Stimulated activated CD8-positive, alpha-beta memory T cell treated with anti-CD3 and anti-CD28 coated beads, Interleukin-4, amount 100 ng/mL, for 24 hours (primary cell): ENCODE measurements at regions not wholly inside any gene's neighbourhood (a gene's known extent, or its start where the extent isn't known, plus 50 kb on each side); places are given as distances from the start of the nearest gene placed in this dataset.

ENCODE experiments used
- DNase-seq: peaks from one replicate; pipeline ENCODE4 v3.0.0-alpha.2; 2020; ENCODE audit warnings: low read depth

DNA sequence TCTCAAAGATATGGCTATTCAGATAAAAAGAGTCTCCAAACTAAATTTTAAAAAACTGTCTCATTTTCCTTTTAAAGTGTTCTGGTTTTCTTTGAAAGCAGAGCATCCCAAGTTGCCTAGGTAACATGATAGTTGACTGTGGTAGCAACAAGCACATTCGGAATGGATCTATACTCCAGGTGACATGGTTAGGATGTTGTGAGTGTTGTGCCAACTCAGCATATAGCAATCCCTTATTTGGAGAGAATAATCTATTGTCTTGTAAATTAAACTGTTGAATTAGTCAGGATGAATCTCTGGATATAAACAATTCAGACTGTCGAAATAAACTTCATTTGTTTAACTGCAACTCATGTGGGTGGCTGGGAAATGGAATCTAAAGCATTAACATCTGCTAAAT lies 418.6 kb downstream of the TUSC7 start:
- DNase-seq: no peak

DNA sequence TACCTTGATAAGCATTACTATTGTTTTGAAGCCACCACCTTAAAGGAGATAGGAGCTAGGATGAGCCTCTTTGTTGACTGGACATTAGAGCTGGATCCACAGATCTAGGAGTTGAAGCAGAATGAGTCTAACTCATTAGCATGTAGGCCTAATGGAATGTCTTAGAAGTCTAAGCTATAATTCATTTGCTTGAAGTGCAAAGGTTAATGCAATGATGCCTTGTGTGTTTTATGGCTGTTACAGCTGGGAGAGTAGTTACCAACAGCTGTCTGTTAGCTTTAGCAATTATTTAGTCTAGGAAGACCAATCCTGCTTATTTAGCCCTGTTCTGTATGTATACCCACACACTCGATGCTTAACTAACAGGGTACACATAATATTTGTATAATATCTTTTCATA lies 419.3 kb downstream of the TUSC7 start:
- no peak for DNase-seq

DNA sequence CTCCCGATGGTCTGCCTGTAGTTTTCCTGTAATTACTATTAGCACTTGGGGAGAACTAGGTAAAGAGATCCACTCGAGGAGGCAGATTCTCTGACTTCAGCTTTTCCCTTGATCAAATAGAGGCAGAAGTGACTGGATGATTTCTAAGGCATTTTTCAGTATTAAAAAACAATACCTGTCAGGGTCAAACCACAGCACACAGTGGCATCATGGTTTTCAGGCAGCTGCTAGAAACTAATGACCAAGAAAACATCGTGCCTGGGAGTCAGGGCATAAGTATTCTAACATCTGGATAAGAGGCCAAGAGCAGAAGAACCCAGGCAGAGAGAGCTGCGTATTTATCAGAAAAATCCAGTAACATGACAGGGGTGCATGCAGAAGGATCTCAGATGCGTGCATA lies 419.9 kb downstream of the TUSC7 start:
- no peak for DNase-seq

DNA sequence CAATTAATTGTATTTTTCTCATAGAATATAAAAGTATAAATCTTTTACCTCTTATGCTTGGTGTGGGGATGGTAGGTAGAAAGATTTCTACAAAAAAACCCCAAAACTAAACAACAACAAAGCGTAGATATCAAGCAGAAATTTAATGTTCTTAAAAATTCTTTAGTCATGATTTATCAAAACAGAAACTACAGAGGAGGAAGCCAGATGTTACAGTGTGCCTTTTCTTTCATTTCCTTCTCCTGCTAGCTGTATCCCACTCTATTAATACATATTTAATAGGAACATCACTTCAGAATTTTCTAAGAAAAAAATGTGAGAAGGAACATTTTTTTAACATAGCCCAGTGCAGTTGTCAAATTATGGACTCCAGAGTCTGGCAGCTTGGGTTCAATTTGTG lies 420.6 kb downstream of the TUSC7 start:
- DNase-seq: no peak

DNA sequence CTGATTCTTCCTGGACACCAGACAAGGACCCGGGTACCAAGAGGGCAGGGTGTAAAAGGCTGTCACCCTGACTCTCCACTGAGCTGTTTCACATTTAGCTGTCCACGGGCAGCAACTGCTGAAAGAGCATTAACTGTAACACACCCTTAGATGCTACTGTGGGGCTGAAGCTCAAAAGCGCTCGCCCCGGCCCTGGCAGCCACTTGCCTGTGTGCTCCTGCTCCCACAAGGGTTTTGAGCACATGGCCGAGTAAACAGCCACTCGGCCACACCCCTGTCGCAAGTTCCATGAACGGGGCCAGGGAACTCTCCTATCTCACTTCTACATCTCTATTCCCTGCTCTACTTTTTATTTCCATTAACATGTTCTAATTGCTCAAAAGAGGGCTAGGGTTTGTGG lies 421.7 kb downstream of the TUSC7 start:
- no peak for DNase-seq

DNA sequence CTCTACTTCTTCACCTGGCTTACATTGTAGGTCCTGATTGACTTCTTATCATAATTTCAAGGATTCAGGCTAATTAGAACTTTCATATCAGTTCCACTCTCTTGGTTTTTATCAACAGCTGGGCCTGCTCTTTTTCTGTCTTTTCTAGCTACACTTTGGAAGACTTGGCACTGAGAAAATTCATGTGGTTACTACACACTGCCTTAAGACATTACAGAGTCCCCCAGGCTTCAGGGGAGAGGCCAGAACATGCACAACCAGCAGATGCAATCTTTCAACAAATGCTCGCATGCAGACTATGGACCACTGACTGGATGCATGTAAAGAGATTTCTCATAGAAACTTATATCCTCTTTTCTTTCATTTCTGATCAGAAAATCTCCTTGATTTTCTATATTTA lies 423.5 kb downstream of the TUSC7 start:
- no peak for DNase-seq

DNA sequence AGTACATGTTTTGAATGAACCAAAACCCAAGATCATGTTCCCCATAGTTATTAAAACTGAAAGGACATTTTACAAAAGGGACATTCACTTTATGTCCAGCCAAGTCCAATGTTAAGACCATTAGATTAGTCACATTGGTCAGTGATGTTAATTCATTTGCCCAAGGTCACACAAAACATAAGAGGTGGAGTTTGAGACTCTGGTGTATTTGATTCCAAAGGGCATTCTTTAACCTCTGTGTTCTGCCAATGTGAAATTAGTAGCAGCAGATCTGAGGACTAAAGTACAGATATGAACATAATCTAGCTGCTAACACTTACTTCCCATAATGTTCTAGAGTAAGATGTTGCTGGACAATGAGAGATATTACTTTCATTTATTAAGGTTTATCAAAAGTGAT lies 425.6 kb downstream of the TUSC7 start:
- DNase-seq: no peak

DNA sequence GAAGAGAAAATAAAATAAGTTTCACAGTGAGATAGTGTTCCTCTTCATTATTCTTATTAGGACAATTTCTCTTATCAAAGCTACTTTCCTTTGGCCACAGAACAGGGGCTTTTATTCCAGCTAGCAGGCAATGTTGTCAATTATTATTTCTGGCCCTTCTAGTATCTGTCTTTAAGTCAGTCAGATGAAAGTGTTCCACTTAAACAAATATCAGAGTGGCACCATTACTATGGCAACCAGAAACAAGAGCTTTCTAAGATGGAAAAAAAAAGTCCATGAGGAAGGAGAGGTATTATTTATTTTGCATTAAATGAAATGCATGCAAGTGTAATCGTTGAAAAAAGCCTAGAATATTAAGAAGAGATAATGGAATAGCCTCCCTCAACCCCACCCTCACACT lies 426.4 kb downstream of the TUSC7 start:
- no peak for DNase-seq

DNA sequence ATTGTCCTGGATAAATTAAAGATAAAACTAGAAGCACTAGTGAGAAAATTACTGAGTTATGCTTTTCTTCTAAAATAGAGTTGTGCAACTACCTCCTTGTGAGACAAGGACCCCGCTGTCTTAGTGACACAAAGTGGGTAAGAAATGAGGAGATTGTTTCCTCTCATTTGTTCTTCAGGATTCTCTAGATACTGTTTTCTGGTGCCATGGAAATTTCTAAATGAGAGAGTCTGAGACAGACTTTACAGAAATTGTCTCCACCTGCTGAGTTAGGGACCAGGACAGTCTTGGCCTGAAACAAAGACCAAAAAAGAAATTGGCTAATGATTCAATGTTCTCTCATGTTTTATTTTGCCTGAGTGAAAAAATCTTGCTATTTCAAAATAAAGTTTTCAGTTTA lies 427.5 kb downstream of the TUSC7 start:
- no peak for DNase-seq

DNA sequence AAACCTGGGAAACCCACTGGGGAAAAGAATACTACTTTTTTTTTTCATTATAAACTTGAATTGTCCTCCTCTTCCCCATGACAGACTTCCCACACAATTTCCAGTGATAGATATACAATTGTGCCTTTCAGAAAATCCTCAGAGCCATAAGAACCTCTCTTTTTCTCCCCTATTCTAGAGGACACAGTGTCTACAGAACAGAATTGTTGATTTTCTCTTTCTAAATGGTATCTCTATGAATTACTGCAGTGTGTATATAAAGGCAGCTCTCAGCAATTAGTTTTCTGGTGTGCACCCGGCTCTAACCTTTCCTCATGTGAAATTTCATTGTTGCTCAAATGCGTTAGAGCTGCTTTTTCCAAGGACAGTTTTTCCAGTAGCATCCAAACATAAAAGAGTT lies 430.1 kb downstream of the TUSC7 start:
- DNase-seq: no peak

DNA sequence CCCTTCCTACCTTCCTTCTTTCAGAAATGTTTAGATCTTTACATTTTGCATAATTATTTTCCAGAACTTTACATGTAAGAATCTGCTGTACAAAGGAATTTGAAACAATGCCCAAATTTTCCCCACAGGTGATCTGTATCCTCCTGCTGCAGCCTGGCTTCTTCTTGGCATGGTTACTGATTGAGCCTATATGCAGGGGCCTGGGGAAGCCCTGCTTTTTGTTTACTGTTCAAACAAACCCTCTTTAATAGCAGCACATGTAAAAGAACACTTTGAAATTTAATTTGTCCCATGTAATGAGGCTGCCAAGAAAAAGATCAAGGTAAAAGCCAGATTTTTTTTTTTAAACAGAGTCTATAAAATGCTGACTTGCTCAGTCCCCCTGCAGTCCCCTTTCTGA lies 432.2 kb downstream of the TUSC7 start:
- DNase-seq: no peak

DNA sequence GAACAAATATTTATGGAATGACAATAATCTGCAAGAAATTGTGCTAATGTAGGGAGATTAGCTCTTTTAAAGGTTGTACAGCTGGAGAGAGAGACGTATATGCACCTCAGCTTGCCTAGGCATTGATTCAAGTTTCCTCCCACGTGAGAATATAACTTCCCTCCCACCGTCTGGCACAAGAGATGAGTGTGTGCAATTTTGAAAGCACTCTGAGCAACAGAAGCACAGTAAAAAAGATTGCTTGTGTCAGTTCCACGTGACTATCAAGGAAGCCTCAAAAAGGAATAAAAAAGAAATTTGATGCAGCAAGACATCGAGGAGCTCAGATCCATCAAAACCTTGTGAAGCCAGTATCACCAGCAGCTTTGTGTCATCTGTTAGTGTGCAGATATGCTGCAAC lies 435.3 kb downstream of the TUSC7 start:
- no peak for DNase-seq

DNA sequence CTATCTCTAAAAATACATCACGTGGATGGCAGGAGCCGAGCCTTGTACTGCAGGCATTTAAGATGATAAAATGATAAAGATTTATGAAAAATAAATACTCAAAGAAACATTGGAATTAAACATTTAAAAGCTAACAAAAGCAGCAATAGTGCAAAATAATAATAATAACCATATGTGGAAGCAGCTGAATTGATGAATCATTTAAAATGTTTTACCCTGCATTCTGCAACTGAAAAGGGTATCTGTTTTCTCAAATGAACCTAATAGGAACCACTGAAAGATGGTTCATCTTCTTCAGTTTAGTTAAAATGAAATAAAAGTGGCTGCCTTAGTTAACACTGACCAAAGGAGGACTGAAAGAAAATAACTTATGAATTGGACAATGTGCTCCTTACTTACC lies 436.1 kb downstream of the TUSC7 start:
- no peak for DNase-seq

DNA sequence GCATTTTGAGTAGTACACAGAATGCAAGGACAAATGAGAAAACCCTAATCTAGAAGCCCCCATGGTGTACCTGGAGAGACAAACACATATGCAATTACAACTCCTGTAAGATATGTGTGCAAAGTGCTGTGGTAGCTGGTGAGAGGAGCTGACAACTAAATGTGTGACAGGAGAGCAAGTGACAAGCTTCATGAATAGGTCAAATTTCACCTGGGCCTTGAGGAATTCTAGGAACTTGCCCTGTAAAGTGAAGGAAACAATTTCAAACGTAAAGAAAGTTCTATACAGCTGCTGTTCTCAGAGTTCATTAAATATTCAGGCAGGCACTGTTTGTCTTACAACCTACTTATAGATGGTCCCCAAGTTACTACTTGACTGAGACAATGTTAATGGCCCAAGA lies 437.0 kb downstream of the TUSC7 start:
- no peak for DNase-seq

DNA sequence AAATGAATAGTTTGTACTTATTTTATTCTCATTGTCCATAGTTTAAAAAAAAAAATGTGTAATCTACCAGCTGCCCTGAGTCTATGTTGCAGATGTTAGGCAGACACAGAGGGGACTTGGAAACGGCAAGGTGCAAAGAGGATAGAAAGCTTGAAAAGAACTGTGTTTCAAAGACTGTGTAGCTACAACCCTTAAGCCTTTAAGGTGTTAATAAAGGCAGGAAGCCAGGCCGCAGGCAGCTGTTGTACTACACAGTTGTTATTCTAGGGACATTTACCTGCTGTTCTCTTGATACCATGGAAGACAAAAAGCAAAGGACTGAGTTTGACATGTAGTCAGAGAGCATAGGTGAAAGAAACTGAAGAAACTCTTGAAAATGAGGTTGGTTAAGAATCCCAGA lies 440.0 kb downstream of the TUSC7 start:
- no peak for DNase-seq

DNA sequence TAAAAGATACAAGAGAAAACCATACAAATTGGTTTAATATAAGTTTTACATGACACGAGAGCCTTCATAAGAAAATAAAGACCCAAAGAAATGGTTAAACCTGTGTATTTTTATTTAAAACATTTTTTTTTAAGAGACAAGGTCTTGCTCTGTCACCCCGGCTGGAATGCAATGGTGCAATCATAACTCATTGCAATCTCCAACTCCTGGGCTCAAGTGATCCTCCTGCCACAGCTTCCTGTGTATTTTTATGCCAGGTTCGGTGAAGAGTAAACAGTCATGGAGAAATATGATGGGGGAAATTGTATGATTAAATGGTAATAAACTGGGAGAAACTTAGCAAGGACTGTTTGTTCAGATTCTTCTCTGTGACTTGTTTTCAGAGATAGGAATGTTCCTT lies 441.0 kb downstream of the TUSC7 start:
- no peak for DNase-seq

DNA sequence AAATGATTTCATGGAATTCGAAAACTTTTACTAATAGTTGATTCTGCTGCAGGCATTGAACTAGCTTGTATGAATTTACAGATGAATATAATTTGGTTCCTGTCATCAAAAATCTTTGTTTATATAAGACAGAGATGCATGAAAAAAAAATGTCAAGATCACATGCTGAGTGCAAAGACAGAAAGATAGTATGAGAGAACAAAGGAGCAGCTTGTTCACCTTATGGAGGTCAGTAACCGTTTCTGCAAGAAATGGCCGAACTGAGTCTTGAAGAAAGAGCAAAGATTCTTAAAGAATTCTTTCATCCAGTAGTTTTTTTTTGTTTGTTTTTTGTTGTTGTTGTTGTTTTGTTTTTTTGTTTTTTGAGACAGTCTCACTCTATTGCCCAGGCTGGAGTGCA lies 450.6 kb downstream of the TUSC7 start:
- DNase-seq: no peak

DNA sequence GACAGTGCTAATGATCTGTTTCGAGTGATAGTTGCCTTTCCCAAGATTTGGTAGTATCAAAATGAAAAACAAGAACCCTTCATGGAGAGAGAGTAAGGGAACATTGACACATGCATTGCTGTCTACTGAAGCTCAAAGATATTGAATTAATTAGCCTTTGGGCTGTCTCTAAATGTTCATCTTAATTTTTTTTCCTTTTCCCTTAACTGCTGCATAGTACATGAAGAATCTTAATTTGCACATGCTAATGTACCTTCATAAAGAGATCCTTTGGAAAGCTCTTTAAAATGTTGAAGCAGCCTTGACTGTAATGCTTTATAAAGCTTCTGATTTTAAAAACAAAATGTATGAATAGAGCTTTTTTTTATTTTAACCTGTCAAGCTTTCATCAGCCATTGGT lies 452.2 kb downstream of the TUSC7 start:
- DNase-seq: no peak

DNA sequence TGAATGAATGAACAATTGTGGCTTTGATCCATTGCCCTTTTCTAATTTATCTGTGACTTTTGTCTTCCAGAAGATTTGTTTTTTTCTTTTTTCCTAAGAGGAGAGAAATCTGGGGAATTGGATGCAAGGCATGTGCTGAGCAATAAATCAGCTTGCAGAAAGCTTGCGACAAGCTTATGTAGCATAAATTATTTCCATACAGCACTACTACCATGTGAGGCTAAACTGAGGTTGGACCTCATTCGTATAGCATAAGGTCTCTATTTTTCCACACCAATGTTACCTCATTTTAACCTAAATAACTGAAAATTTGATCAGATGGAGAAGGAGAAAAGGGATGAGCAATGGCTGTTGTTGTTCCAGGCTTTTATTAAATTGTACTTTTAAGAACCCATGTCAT lies 455.6 kb downstream of the TUSC7 start:
- no peak for DNase-seq

DNA sequence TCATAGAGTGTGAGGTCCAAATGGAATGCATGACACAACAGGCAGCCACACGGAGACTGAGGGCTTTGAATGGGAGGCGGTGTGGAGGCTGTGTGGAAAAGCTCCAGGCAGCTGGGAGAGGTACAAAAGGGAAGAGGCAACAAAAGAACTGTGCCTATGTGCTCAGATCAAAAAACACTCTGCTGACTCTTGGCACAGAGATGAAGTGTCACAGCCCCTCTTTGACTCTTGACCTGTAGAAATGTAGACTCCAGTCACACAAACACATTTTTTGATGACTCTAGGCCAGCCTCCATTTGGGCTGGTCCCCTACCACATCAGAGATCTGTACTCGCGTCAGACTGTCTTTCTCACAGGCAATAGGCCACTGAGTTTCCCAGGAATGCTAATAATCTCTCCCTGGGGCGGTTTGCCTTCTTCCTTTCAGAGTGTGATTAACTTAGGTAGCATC lies 456.0 kb downstream of the TUSC7 start:
- DNase-seq: no peak

DNA sequence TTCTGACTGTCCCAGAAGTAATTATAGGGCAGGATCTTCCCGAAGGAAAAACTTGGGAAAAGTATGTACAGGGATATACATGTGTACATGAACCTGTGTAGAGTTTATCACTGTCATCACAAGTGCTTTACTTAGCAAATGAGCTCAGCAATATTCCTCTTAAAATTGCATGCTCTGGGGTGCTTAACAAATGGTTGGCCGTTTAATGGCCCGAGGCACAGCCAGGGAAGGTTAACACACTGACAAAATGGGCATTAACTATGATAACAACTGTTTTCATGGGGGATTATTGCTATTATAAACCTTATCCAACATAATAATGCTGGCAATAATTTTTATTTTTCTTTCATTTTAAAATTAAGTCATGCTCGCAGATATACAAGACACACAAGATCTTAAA lies 459.3 kb downstream of the TUSC7 start:
- no peak for DNase-seq

DNA sequence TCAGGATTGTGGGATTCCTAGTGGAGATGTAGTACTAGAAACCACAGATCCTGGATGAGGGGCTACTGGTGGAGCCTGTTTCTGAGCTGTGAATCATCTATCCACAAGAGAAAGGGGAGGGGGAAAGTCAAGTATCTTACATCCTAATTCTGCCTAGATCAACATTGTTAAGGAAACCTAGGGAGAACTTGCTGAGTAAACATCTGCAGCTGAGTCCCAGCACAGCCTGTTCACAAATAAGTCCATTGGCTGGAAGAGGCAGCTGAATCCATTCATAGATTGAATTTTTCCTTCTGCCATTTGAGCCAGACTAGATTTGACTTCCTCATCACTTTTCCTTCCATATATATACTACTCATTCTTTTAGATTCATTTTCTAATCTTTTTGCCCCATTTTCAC lies 460.5 kb downstream of the TUSC7 start:
- DNase-seq: no peak

DNA sequence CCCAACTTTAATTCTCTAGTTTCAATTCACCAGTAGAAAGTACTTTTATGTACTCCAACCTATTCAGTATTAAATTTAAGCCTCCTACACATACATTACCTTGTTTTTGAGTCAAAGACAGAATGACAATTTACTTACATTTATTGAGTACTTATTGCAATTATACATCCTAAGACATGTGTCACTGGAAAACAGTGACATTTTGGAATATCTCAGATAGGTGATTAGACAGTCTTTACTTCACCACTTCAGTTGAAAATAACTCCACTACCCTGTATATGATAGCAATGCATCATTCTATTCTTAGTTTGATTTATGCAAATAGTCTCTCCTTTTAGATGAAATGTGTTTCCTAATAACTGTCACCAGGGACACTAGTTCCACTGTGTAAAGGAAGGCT lies 461.5 kb downstream of the TUSC7 start:
- no peak for DNase-seq

DNA sequence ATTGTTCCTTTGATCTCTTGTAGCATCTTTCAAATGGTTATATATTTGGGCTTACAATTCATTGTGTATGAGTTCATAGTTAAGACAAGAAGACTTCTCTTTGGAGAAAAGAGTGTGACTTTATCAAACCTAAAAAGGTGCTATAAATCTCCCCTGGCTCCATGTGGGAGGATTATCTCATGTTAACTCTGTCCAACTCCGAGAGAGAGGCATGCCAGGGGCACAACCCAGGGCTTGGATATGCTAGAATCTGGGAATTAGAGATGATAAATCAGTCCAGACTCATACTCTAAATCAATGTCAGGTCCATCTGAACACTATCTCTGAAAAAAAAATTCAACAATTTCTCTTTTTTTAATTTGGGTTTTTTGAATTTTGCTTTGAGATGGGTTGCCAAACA lies 462.8 kb downstream of the TUSC7 start:
- no peak for DNase-seq

DNA sequence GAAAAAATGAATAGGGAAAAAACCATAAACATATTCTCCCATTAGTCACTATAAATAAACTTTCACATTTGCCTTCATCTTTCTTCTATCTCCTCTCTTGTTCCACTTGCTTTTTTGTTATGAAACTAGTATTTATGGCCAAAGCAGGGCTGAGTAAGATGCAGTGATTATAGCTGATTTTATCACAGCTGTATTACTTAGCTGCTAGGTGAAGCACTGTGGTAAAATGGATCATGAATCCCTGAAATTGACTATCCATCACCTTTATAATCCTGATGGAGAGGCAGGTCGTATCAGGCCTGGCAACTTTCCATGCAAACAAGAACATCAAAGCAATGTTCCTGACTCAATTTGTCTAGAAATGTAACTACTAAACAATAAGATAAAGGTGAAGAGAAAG lies 471.6 kb downstream of the TUSC7 start:
- DNase-seq: no peak
